ENCODE measurements at regions not wholly inside any gene's neighbourhood (a gene's known extent, or its start where the extent isn't known, plus 50 kb on each side); places are given as distances from the start of the nearest gene placed in this dataset.

GRCh38 chr7:25308246-25308645, 80.0 kb upstream of the NPVF start:
- no peak for TF ChIP-seq CTCF (IDR thresholded peaks at IDR 0.05; ENCODE audit: borderline replicate concordance)
- no peak overlapping the region for H3K27ac ChIP-seq (replicated peaks)
- no peaks in the 10 kb centered on the region for H3K27me3 ChIP-seq (ENCODE audit: low read depth)
- H3K36me3 ChIP-seq: no peaks in the 10 kb centered on the region
- no peak for DNase-seq
- no peak overlapping the region for H3K4me3 ChIP-seq
- no peaks in the 10 kb centered on the region for H3K9me3 ChIP-seq (replicated peaks)
- intact Hi-C loops (cut with micrococcal nuclease): no loop called here
- H3K4me1 ChIP-seq: peaks cover 11% of the 10 kb centered on the region

- intact Hi-C loops (cut with micrococcal nuclease): no loop called here
- H3K27ac ChIP-seq (replicated peaks): no peak overlapping the region
Measured at GRCh38 chr7:25308906-25309705, 80.8 kb upstream of the NPVF start.

GRCh38 chr7:25310896-25311295, 82.6 kb upstream of the NPVF start:
- no peaks in the 10 kb centered on the region for H3K9me3 ChIP-seq (replicated peaks)
- H3K27me3 ChIP-seq (ENCODE audit: low read depth): no peaks in the 10 kb centered on the region
- H3K27ac ChIP-seq (replicated peaks): no peak overlapping the region
- H3K4me3 ChIP-seq: no peak overlapping the region
- no peak for TF ChIP-seq CTCF (IDR thresholded peaks at IDR 0.05; ENCODE audit: borderline replicate concordance)
- no peak for DNase-seq
- no peaks in the 10 kb centered on the region for H3K4me1 ChIP-seq
- H3K36me3 ChIP-seq: no peaks in the 10 kb centered on the region
- intact Hi-C loops (cut with micrococcal nuclease): no loop called here

More at GRCh38 chr7:25308906-25309705, 80.8 kb upstream of the NPVF start:
- H3K27me3 ChIP-seq (ENCODE audit: low read depth): no peaks in the 10 kb centered on the region
- H3K4me3 ChIP-seq: no peak overlapping the region
- no peaks in the 10 kb centered on the region for H3K9me3 ChIP-seq (replicated peaks)
- TF ChIP-seq CTCF (IDR thresholded peaks at IDR 0.05; ENCODE audit: borderline replicate concordance): no peak
- DNase-seq: no peak
- peaks cover 2% of the 10 kb centered on the region for H3K4me1 ChIP-seq
- no peaks in the 10 kb centered on the region for H3K36me3 ChIP-seq

GRCh38 chr7:25311346-25311745, 83.1 kb upstream of the NPVF start:
- DNase-seq: no peak
- Histone ChIP-seq H3K4me3 (no peak overlapping the region), H3K27me3 (ENCODE audit: low read depth) (no peaks in the 10 kb centered on the region), H3K4me1 (no peaks in the 10 kb centered on the region), H3K9me3 (replicated peaks) (no peaks in the 10 kb centered on the region), H3K27ac (replicated peaks) (no peak overlapping the region), H3K36me3 (no peaks in the 10 kb centered on the region)
- intact Hi-C loops (cut with micrococcal nuclease): no loop called here
- no peak for TF ChIP-seq CTCF (IDR thresholded peaks at IDR 0.05; ENCODE audit: borderline replicate concordance)

- TF ChIP-seq CTCF (IDR thresholded peaks at IDR 0.05; ENCODE audit: borderline replicate concordance): no peak
- Histone ChIP-seq H3K4me1 (no peaks in the 10 kb centered on the region), H3K4me3 (no peak overlapping the region), H3K36me3 (no peaks in the 10 kb centered on the region), H3K27ac (replicated peaks) (no peak overlapping the region), H3K27me3 (ENCODE audit: low read depth) (no peaks in the 10 kb centered on the region), H3K9me3 (replicated peaks) (no peaks in the 10 kb centered on the region)
- intact Hi-C loops (cut with micrococcal nuclease): no loop called here
- DNase-seq: no peak
Measured at GRCh38 chr7:25312968-25313367, 84.7 kb upstream of the NPVF start.

Measured in left ventricle myocardium inferior (tissue), 1 donor.